Nucleus accumbens (tissue), 56 donors: ENCODE measurements at regions not wholly inside any gene's neighbourhood (a gene's known extent, or its start where the extent isn't known, plus 50 kb on each side); places are given as distances from the start of the nearest gene placed in this dataset.
"Not testable (repeated sequence)": the region's sequence is repeated elsewhere in the genome, so short reads cannot be mapped to it uniquely, and the experiment has no call there.

ENCODE experiments used
- DNase-seq, 56 donors: peaks; one replicate each; lab custom pipeline; 2025; lab: John Stamatoyannopoulos, UW

GRCh38 chr21:35179990-35180540 is 131.0 kb upstream of the RUNX1 start:
- no peak for DNase-seq

- no peak for DNase-seq
These were observed 129.7 kb upstream of the RUNX1 start for GRCh38 chr21:35178827-35179226.

- no peak for DNase-seq
These were observed 129.0 kb upstream of the RUNX1 start for GRCh38 chr21:35178098-35178497.

- no peak for DNase-seq
These were observed 123.1 kb upstream of the RUNX1 start for GRCh38 chr21:35172231-35172630.

GRCh38 chr21:35171385-35171784 is 122.3 kb upstream of the RUNX1 start:
- DNase-seq: no peak

- no peak for DNase-seq
These were observed 121.7 kb upstream of the RUNX1 start for GRCh38 chr21:35170818-35171217.

GRCh38 chr21:35170244-35170643 is 121.1 kb upstream of the RUNX1 start:
- no peak for DNase-seq

GRCh38 chr21:35169574-35169973 is 120.5 kb upstream of the RUNX1 start:
- no peak for DNase-seq

- DNase-seq: no peak
These were observed 119.6 kb upstream of the RUNX1 start for GRCh38 chr21:35168735-35169134.

- DNase-seq: no peak
These were observed 115.9 kb upstream of the RUNX1 start for GRCh38 chr21:35164971-35165483.

- DNase-seq: no peak
These were observed 115.3 kb upstream of the RUNX1 start for GRCh38 chr21:35164380-35164779.

- no peak for DNase-seq
These were observed 114.3 kb upstream of the RUNX1 start for GRCh38 chr21:35163411-35163810.

- DNase-seq: no peak
These were observed 113.7 kb upstream of the RUNX1 start for GRCh38 chr21:35162831-35163230.

GRCh38 chr21:35159881-35160280 is 110.8 kb upstream of the RUNX1 start:
- no peak for DNase-seq

GRCh38 chr21:35157374-35157773 is 108.3 kb upstream of the RUNX1 start:
- not testable (repeated sequence) for DNase-seq

GRCh38 chr21:35156293-35157278 is 107.5 kb upstream of the RUNX1 start:
- DNase-seq: no peak

- DNase-seq: no peak
These were observed 105.7 kb upstream of the RUNX1 start for GRCh38 chr21:35154788-35155187.

- DNase-seq: no peak
These were observed 104.6 kb upstream of the RUNX1 start for GRCh38 chr21:35153671-35154070.

- DNase-seq: no peak
These were observed 101.6 kb upstream of the RUNX1 start for GRCh38 chr21:35150562-35151226.

- DNase-seq: no peak
These were observed 100.6 kb upstream of the RUNX1 start for GRCh38 chr21:35149698-35150097.

GRCh38 chr21:35147439-35147838 is 98.3 kb upstream of the RUNX1 start:
- DNase-seq: no peak
